Stimulated activated CD4-positive, alpha-beta T cell treated with anti-CD3 and anti-CD28 coated beads, Interleukin-1b, Interleukin-23, amount 100 ng/mL, for 1 hour (primary cell): ENCODE measurements at regions not wholly inside any gene's neighbourhood (a gene's known extent, or its start where the extent isn't known, plus 50 kb on each side); places are given as distances from the start of the nearest gene placed in this dataset.
"Not testable (repeated sequence)": the region's sequence is repeated elsewhere in the genome, so short reads cannot be mapped to it uniquely, and the experiment has no call there.

Source experiments
- DNase-seq, 2 donors: peaks; one replicate each; pipeline ENCODE4 v3.0.0-alpha.2; 2020; ENCODE audit warnings: low read depth in 2 of 2

GRCh38 chr1:55310505-55310971 is 95.4 kb upstream of the USP24 start:
- no peak for DNase-seq

GRCh38 chr1:55309786-55310504 is 94.8 kb upstream of the USP24 start:
- DNase-seq: no peak

- no peak for DNase-seq
Observed at GRCh38 chr1:55309053-55309452, 93.9 kb upstream of the USP24 start.

- DNase-seq: no peak
Observed at GRCh38 chr1:55305735-55306134, 90.6 kb upstream of the USP24 start.

- DNase-seq: no peak
Observed at GRCh38 chr1:55304229-55304740, 89.1 kb upstream of the USP24 start.

- no peak for DNase-seq
Observed at GRCh38 chr1:55302972-55303371, 87.8 kb upstream of the USP24 start.

GRCh38 chr1:55301912-55302311 is 86.7 kb upstream of the USP24 start:
- DNase-seq: no peak

- no peak for DNase-seq
Observed at GRCh38 chr1:55300975-55301374, 85.8 kb upstream of the USP24 start.

GRCh38 chr1:55298167-55298894 is 83.2 kb upstream of the USP24 start:
- no peak for DNase-seq

- not testable (repeated sequence) for DNase-seq
Observed at GRCh38 chr1:55296247-55296646, 81.1 kb upstream of the USP24 start.

- DNase-seq: no peak
Observed at GRCh38 chr1:55289614-55290013, 74.5 kb upstream of the USP24 start.

- DNase-seq: no peak
Observed at GRCh38 chr1:55289042-55289441, 73.9 kb upstream of the USP24 start.

- no peak for DNase-seq
Observed at GRCh38 chr1:55288245-55288644, 73.1 kb upstream of the USP24 start.

GRCh38 chr1:55287723-55288122 is 72.6 kb upstream of the USP24 start:
- no peak for DNase-seq

- DNase-seq: no peak
Observed at GRCh38 chr1:55286856-55287602, 71.9 kb upstream of the USP24 start.

GRCh38 chr1:55285834-55286233 is 70.7 kb upstream of the USP24 start:
- no peak for DNase-seq

- no peak for DNase-seq
Observed at GRCh38 chr1:55284856-55285255, 69.7 kb upstream of the USP24 start.

GRCh38 chr1:55282058-55282457 is 66.9 kb upstream of the USP24 start:
- DNase-seq: no peak

GRCh38 chr1:55280731-55281130 is 65.6 kb upstream of the USP24 start:
- DNase-seq: no peak

GRCh38 chr1:55279627-55280026 is 64.5 kb upstream of the USP24 start:
- no peak for DNase-seq

- DNase-seq: no peak
Observed at GRCh38 chr1:55278378-55278777, 63.2 kb upstream of the USP24 start.

- DNase-seq: peak; percentile 47 to 66
Observed at GRCh38 chr1:55277377-55278130, 62.4 kb upstream of the USP24 start.
